HCEC 1CT (cell line): ENCODE measurements at regions not wholly inside any gene's neighbourhood (a gene's known extent, or its start where the extent isn't known, plus 50 kb on each side); places are given as distances from the start of the nearest gene placed in this dataset.
"Not testable (repeated sequence)": the region's sequence is repeated elsewhere in the genome, so short reads cannot be mapped to it uniquely, and the experiment has no call there.

ENCODE experiments used
- DNase-seq: peaks from one replicate; pipeline ENCODE4 v3.0.0-alpha.2; 2017

GRCh38 chr4:166153548-166153947 lies 280.5 kb downstream of the TLL1 start:
- no peak for DNase-seq

GRCh38 chr4:166162327-166162726 lies 289.3 kb downstream of the TLL1 start:
- DNase-seq = no peak

- DNase-seq = peak; percentile 55
Measured at GRCh38 chr4:166165829-166166420, 292.9 kb downstream of the TLL1 start.

- DNase-seq = peak; percentile 22
Measured at GRCh38 chr4:166169111-166169510, 296.1 kb downstream of the TLL1 start.

GRCh38 chr4:166172619-166173018 lies 299.6 kb downstream of the TLL1 start:
- DNase-seq = no peak

GRCh38 chr4:166174717-166175490 lies 301.9 kb downstream of the TLL1 start:
- peak; percentile 21 for DNase-seq

- no peak for DNase-seq
Measured at GRCh38 chr4:166182145-166182544, 309.1 kb downstream of the TLL1 start.

GRCh38 chr4:166195101-166195500 lies 322.1 kb downstream of the TLL1 start:
- DNase-seq = no peak

GRCh38 chr4:166197166-166197565 lies 324.1 kb downstream of the TLL1 start:
- no peak for DNase-seq

GRCh38 chr4:166198041-166198440 lies 325.0 kb downstream of the TLL1 start:
- DNase-seq = no peak

GRCh38 chr4:166198516-166199310 lies 325.7 kb downstream of the TLL1 start:
- no peak for DNase-seq

GRCh38 chr4:166202991-166203390 lies 330.0 kb downstream of the TLL1 start:
- DNase-seq = no peak

- not testable (repeated sequence) for DNase-seq
Measured at GRCh38 chr4:166212326-166212725, 339.3 kb downstream of the TLL1 start.

GRCh38 chr4:166222271-166222670 lies 349.2 kb downstream of the TLL1 start:
- no peak for DNase-seq

GRCh38 chr4:166228112-166228511 lies 355.1 kb downstream of the TLL1 start:
- DNase-seq = no peak

- no peak for DNase-seq
Measured at GRCh38 chr4:166229799-166230198, 356.8 kb downstream of the TLL1 start.

- DNase-seq = peak; percentile 2
Measured at GRCh38 chr4:166230841-166231240, 357.8 kb downstream of the TLL1 start.

- DNase-seq = no peak
Measured at GRCh38 chr4:166239354-166239753, 366.3 kb downstream of the TLL1 start.

GRCh38 chr4:166252487-166253402 lies 379.7 kb downstream of the TLL1 start:
- DNase-seq = peak; percentile 7

GRCh38 chr4:166257276-166257675 lies 384.2 kb downstream of the TLL1 start:
- DNase-seq = no peak

- DNase-seq = no peak
Measured at GRCh38 chr4:166257891-166258290, 384.9 kb downstream of the TLL1 start.

GRCh38 chr4:166259081-166259480 lies 386.0 kb downstream of the TLL1 start:
- DNase-seq = no peak
